RWPE2 (cell line): ENCODE measurements at regions not wholly inside any gene's neighbourhood (a gene's known extent, or its start where the extent isn't known, plus 50 kb on each side); places are given as distances from the start of the nearest gene placed in this dataset.

ENCODE experiments used
- ATAC-seq: fragments of 200-7000 bp; cut with Tn5 transposase; 3 replicates; pipeline ENCODE4 v1.9.1; 2021; ENCODE audit warnings: low read depth
- DNase-seq: peaks from one replicate; pipeline ENCODE4 v3.0.0-alpha.2; 2020; ENCODE audit warnings: low spot score
- H3K27ac ChIP-seq: fragments of 450-650 bp; 2 replicates; pipeline ENCODE4 v1.5.1; 2017; ENCODE audit warnings: mild to moderate bottlenecking; ENCODE audit not compliant: poor library complexity, severe bottlenecking
- H3K27me3 ChIP-seq: fragments of 250-450 bp; sonication (Bioruptor Pico); 2 replicates; pipeline ENCODE4 v1.5.1; 2021; ENCODE audit warnings: mild to moderate bottlenecking, moderate library complexity; ENCODE audit not compliant: insufficient read depth, poor library complexity, severe bottlenecking
- H3K36me3 ChIP-seq: fragments of 250-450 bp; sonication (Bioruptor Pico); 2 replicates; pipeline ENCODE4 v1.5.1; 2020; ENCODE audit warnings: low read depth, mild to moderate bottlenecking, moderate library complexity
- H3K4me1 ChIP-seq: fragments of 250-450 bp; sonication (Bioruptor Pico); 2 replicates; pipeline ENCODE4 v1.5.1; 2021; ENCODE audit warnings: mild to moderate bottlenecking, moderate library complexity; ENCODE audit not compliant: insufficient read depth, poor library complexity, severe bottlenecking
- H3K4me3 ChIP-seq: fragments of 250-450 bp; sonication (Bioruptor Pico); 2 replicates; pipeline ENCODE4 v1.5.1; 2021; ENCODE audit warnings: mild to moderate bottlenecking, moderate library complexity; ENCODE audit not compliant: severe bottlenecking
- H3K9me3 ChIP-seq: fragments of 250-450 bp; sonication (Bioruptor Pico); 2 replicates; pipeline ENCODE4 v1.5.1; 2021; ENCODE audit warnings: mild to moderate bottlenecking, moderate library complexity; ENCODE audit not compliant: severe bottlenecking
- TF ChIP-seq, protein P1 (sequence below): fragments of 450-650 bp; IDR thresholded peaks from one replicate; pipeline ENCODE4 v1.5.1; 2017; ENCODE audit warnings: mild to moderate bottlenecking, moderate library complexity; ENCODE audit not compliant: poor library complexity, severe bottlenecking

DNA sequence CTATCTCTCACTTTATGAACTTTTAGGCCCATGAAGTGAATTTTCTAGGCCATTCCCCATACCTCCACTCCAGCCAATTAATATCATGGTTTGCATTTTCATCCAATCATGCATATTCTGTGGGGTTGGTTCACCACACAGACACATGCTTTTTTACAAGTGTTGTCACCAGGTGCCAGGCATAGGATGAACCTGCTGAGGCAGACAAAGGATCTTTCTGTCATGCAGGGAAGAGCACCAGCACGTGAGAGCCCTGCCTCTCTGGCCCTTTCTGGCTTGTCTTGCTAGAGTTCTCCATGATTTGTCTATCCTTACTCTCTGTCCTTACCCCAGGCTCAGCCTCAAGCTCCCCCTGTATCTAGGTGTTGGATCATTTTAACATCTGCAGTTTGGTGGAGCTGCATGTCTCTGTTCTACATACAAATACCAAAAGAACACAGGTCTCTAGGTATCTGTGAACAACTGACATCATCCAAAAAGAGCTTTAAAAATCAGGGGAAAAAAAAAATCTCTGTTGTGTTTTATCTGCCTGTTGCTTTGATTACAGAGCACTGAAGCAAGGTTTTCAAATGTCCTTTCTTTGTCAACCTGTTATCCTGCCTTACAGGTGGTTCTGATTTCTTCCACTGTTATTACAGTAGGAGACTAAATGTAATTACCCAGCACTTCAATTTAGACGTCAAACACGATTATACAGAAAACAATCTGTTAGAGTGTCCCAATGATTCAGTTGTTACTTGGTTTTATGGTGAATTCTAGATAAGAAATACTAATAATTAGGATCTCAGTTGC is 58.4 kb upstream of the GRAMD1B start:
- H3K27ac ChIP-seq: no peak overlapping the region
- H3K9me3 ChIP-seq: no peaks in the 10 kb centered on the region
- peaks cover 11% of the 10 kb centered on the region for H3K27me3 ChIP-seq
- no peaks in the 10 kb centered on the region for H3K4me1 ChIP-seq
- ATAC-seq (no peak), DNase-seq (no peak)
- TF ChIP-seq, protein P1, sequence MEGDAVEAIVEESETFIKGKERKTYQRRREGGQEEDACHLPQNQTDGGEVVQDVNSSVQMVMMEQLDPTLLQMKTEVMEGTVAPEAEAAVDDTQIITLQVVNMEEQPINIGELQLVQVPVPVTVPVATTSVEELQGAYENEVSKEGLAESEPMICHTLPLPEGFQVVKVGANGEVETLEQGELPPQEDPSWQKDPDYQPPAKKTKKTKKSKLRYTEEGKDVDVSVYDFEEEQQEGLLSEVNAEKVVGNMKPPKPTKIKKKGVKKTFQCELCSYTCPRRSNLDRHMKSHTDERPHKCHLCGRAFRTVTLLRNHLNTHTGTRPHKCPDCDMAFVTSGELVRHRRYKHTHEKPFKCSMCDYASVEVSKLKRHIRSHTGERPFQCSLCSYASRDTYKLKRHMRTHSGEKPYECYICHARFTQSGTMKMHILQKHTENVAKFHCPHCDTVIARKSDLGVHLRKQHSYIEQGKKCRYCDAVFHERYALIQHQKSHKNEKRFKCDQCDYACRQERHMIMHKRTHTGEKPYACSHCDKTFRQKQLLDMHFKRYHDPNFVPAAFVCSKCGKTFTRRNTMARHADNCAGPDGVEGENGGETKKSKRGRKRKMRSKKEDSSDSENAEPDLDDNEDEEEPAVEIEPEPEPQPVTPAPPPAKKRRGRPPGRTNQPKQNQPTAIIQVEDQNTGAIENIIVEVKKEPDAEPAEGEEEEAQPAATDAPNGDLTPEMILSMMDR: no peak
- H3K4me3 ChIP-seq: no peak overlapping the region
- no peaks in the 10 kb centered on the region for H3K36me3 ChIP-seq

DNA sequence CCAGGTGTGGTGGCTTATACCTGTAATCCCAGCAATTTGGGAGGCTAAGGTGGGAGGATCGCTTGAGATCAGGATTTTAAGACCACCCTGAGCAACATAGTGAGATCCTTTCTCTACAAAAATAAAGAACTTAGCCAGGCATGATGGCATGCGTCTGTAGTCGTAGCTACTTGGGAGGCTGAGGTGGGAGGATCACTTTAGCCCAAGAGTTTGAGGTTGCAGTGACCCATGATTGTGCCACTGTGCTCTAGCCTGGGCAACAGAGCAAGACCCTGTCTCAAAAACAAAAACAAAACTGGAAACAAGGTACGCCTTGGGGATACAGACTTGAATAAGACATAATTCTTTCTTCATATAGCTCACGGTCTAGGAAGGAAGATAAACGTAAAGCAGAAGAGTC is 63.1 kb upstream of the GRAMD1B start:
- peaks cover 28% of the 10 kb centered on the region for H3K27me3 ChIP-seq

GRCh38 chr11:123365955-123366354 is 64.1 kb upstream of the GRAMD1B start:
- no peaks in the 10 kb centered on the region for H3K36me3 ChIP-seq
- no peak overlapping the region for H3K27ac ChIP-seq
- no peak overlapping the region for H3K4me3 ChIP-seq
- no peaks in the 10 kb centered on the region for H3K9me3 ChIP-seq
- no peaks in the 10 kb centered on the region for H3K4me1 ChIP-seq
- no peak for ATAC-seq
- DNase-seq: no peak
- TF ChIP-seq, protein P1: no peak
- H3K27me3 ChIP-seq: peaks cover 36% of the 10 kb centered on the region

More for the DNA sequence above, 63.1 kb upstream of the GRAMD1B start:
- Histone ChIP-seq H3K4me3 (no peak overlapping the region), H3K4me1 (no peaks in the 10 kb centered on the region), H3K27ac (no peak overlapping the region), H3K36me3 (no peaks in the 10 kb centered on the region), H3K9me3 (no peaks in the 10 kb centered on the region)
- TF ChIP-seq, protein P1: no peak
- no peak for ATAC-seq
- no peak for DNase-seq

DNA sequence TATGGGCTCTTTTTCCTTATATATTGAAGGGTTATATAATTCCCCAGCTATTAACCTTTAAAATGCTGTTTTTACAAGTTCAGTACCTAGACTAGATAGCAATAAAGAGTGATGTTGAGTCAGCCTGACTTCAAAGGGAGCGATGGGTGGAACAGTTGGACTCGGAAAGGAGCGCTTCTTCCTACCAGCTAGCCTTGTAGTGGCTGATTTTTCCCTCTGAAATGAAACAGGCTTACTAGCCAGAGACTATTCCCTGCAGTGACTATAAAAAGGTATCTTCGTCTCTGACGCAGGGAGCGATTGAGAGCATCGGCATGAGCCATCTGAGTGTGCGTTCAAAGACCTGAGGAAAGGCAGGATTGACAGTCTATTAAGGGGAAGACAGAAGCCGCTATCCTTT is 66.0 kb upstream of the GRAMD1B start:
- TF ChIP-seq, protein P1: no peak
- Histone ChIP-seq H3K36me3 (no peaks in the 10 kb centered on the region), H3K27me3 (peaks cover 51% of the 10 kb centered on the region), H3K4me3 (no peak overlapping the region), H3K27ac (no peak overlapping the region), H3K9me3 (no peaks in the 10 kb centered on the region), H3K4me1 (no peaks in the 10 kb centered on the region)
- ATAC-seq: no peak
- no peak for DNase-seq

DNA sequence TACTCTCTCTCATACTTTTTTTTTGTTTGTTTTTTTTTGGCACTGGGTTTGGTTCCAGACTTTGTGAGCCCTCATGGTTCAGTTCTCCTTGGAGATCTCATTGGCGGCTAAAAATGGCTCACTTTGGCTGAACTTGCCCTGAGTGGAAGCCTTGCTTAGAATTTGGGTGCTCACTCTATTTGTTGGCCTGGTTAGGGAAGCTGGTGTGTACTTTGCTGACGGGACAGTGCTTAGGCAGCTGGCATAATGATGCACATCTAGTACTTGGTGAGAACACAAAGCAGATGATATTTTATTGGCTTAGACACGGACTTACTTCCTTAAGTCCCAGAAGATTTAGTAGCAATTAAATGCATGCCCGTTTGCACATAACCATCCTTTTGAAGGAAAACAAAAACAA is 66.5 kb upstream of the GRAMD1B start:
- H3K36me3 ChIP-seq: no peaks in the 10 kb centered on the region
- H3K4me3 ChIP-seq: no peak overlapping the region
- no peaks in the 10 kb centered on the region for H3K9me3 ChIP-seq
- H3K4me1 ChIP-seq: no peaks in the 10 kb centered on the region
- peaks cover 56% of the 10 kb centered on the region for H3K27me3 ChIP-seq
- no peak overlapping the region for H3K27ac ChIP-seq
- TF ChIP-seq, protein P1: no peak
- no peak for DNase-seq
- no peak for ATAC-seq
